Right lobe of liver (tissue), 6 donors: ENCODE measurements at regions not wholly inside any gene's neighbourhood (a gene's known extent, or its start where the extent isn't known, plus 50 kb on each side); places are given as distances from the start of the nearest gene placed in this dataset.

Experiments used
- ATAC-seq, 4 donors: fragments of 200-7000 bp; cut with Tn5 transposase; one replicate each; pipeline ENCODE4 v1.9.1; 2020; ENCODE audit warnings: mild to moderate bottlenecking in 4 of 4, moderate library complexity in 4 of 4
- DNase-seq, 3 donors: peaks; one replicate each; pipeline ENCODE4 v3.0.0-alpha.2; 2020
- H3K27ac ChIP-seq, 3 donors: fragments of 200-600 bp; one replicate each; pipeline ENCODE4 v1.8.0; 2022
- H3K27me3 ChIP-seq, 2 donors: fragments of 200-600 bp; one replicate each; pipeline ENCODE4 v1.8.0; 2022
- H3K36me3 ChIP-seq, 4 donors: fragments of 200-600 bp; sonication (generic) in 1 of 4; one replicate each; pipeline versions ENCODE4 v1.5.1 to v1.8.0; 2017 to 2022; ENCODE audit warnings: control low read depth in 1 of 4
- H3K4me1 ChIP-seq, 4 donors: fragments of 200-600 bp; sonication (generic) in 1 of 4; one replicate each; pipeline versions ENCODE4 v1.5.1 to v1.8.0; 2017 to 2022; ENCODE audit warnings: control low read depth in 1 of 4
- H3K4me3 ChIP-seq, 3 donors: fragments of 200-600 bp; one replicate each; pipeline ENCODE4 v1.8.0; 2022
- H3K9me3 ChIP-seq, 4 donors: fragments of 200-600 bp; sonication (generic) in 1 of 4; one replicate each; pipeline versions ENCODE4 v1.5.1 to v1.8.0; 2017 to 2022; ENCODE audit warnings: control low read depth in 1 of 4
- POLR2A ChIP-seq: fragments of 450-650 bp; IDR thresholded peaks from one replicate; pipeline ENCODE4 v1.6.1; 2017; ENCODE audit warnings: antibody characterized with exemption, mild to moderate bottlenecking
- WGBS: methylation state at CpG from one replicate; pipeline ENCODE4 v1.1.6; 2018; ENCODE audit warnings: low coverage, low lambda C conversion rate; ENCODE audit not compliant: insufficient coverage; ENCODE audit errors: missing lambda C conversion rate; 5-methylcytosine and 5-hydroxymethylcytosine counted together
- intact Hi-C, 2 donors: fragments of 100-400 bp; cut with DNase I; formaldehyde crosslinking; loops; one replicate each; pipeline versions ENCODE4 v1.11.2 to v1.14.1; 2022
- TF ChIP-seq, protein P1 (sequence below), 4 donors: fragments of 200-600 bp in 3 of 4; fragments of 450-650 bp in 1 of 4; IDR thresholded peaks; one replicate each; pipeline versions ENCODE4 v1.5.1 to v1.8.0; 2016 to 2022; ENCODE audit warnings: antibody characterized with exemption in 4 of 4, mild to moderate bottlenecking in 2 of 4
- donor health status: DM: no; HTN: yes; CAD: no.
- donor health status: DM: no; HTN: no; CAD: no.
- donor health status: DM: no; HTN: no; CAD: no.
- donor health status: DM: no; HTN: yes; CAD: no.
- donor health status: DM: no; HTN: yes; CAD: no.

DNA sequence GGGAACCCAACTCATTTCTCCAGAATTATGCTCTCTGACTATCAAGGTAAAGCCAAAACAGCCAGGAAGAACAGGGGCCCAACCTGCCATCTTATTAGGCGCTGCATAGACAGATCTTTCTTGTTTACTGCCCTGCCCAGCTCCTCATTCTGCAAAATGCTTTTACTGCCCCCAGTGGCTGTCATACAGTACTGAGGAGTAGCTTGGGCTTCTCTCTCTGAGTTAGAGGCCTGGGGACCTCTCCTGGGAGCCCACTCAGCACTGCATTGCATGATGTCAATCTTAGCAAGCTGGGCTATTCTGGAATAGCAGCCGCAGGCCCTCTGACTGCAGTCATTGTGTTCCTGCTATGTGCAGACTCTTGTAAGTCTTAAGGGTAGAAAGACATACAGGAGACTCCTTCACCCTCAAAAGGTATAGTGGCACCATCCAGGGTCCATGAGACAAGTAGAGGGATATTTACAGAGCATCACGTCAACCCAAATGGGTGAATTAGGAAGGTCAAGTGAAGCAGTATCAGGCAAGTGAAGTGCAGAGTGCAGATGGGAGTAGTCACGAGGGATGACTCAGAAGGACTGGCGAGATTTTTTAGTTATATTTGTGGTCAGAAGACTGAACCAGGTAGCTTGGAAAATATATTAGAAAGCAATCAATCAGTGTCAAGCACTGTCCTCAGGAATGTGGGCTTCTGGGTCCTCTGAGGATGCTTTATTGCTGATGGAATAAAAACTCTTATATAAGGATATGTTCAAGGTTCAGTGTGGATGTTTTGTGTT lies 294.1 kb upstream of the SFRP2 start:
- peak; percentile 59 to 67 (median 62) for ATAC-seq
- DNase-seq, result no peak
- no peaks in the 10 kb centered on the region for H3K27me3 ChIP-seq
- no peak for TF ChIP-seq POLR2A
- TF ChIP-seq, protein P1, sequence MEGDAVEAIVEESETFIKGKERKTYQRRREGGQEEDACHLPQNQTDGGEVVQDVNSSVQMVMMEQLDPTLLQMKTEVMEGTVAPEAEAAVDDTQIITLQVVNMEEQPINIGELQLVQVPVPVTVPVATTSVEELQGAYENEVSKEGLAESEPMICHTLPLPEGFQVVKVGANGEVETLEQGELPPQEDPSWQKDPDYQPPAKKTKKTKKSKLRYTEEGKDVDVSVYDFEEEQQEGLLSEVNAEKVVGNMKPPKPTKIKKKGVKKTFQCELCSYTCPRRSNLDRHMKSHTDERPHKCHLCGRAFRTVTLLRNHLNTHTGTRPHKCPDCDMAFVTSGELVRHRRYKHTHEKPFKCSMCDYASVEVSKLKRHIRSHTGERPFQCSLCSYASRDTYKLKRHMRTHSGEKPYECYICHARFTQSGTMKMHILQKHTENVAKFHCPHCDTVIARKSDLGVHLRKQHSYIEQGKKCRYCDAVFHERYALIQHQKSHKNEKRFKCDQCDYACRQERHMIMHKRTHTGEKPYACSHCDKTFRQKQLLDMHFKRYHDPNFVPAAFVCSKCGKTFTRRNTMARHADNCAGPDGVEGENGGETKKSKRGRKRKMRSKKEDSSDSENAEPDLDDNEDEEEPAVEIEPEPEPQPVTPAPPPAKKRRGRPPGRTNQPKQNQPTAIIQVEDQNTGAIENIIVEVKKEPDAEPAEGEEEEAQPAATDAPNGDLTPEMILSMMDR (IDR thresholded peaks at IDR 0.05), result peak; percentile 17 to 49 (median 34)
- H3K4me1 ChIP-seq, result no peaks in the 10 kb centered on the region
- H3K9me3 ChIP-seq, result no peaks in the 10 kb centered on the region
- H3K36me3 ChIP-seq, result no peaks in the 10 kb centered on the region
- intact Hi-C loops, result loop anchor here in 1 of 2 donors (5.0 kb wide), 1 partner anchor 301 kb away; no protein-coding TSS in a partner anchor
- H3K27ac ChIP-seq, result no peak overlapping the region
- 70% methylated on average over 5 of the region's 5 CpGs for WGBS
- no peak overlapping the region for H3K4me3 ChIP-seq

DNA sequence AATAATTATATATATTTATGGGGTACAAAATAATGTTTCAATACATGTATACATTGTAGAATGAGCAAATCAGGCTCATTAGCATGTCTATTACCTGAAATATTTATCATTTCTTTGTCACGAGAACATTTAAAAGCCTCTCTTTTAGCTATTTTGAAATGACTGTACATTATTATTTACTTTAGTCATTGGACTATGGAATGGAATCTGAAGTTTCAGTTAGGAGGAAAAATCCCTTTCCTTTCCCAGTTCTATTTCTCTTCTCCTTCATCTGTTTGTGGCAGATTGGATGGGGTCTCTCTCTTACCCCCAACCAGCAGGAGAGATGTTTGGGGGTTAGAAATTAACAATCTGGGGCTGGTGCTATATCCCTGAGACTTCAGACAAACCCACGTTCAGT lies 292.5 kb upstream of the SFRP2 start:
- no peak overlapping the region for H3K27ac ChIP-seq
- no peaks in the 10 kb centered on the region for H3K27me3 ChIP-seq
- TF ChIP-seq, protein P1 (IDR thresholded peaks at IDR 0.05), result no peak
- TF ChIP-seq POLR2A, result no peak
- H3K4me3 ChIP-seq, result no peak overlapping the region
- DNase-seq (no peak), ATAC-seq (peak in 2 of 4 donors; percentile 56 to 65)
- H3K9me3 ChIP-seq, result no peaks in the 10 kb centered on the region
- H3K36me3 ChIP-seq, result no peaks in the 10 kb centered on the region
- intact Hi-C loops, result loop anchor here in 1 of 2 donors (5.0 kb wide), 1 partner anchor 299 kb away; no protein-coding TSS in a partner anchor
- no peaks in the 10 kb centered on the region for H3K4me1 ChIP-seq
- WGBS, result 46% methylated on average over 2 of the region's 2 CpGs

DNA sequence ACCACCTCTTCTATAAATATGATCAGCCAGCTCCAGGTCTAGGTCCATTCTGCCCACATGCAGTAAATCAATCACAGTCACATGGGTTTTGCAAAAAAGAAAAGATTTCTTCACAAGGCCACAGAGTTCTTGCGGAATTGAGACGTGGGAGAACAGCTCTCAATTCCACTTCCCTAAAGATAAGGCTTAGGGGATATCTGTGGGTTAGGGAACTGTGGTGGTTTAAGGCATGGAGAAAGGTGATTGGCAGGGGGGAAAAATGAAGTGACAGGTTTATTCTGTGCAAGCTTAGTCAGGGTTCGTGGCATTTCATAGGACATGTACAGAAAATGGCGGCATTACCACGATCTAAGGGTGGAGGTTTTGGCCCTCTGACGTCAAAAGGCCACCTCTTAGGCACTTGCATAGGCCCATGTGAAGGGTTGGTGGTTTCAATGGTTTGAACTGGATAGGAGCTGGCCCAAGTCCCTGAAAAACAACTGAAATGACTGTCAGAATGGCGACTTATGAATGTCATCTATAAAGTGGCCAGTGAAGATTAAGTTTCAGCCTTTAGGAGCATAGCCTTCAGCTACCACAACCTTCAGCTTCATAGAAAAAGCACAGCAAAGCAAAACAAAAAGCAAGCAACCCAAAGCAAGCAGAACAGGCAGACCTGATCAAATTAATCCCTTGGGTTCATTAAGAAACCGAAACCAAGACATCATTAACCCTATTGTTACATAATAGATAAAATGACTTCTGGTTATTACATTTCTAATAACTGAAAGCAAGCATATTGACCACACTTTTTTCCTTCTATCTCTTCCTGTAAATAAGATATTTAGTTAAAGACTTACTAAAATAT lies 289.8 kb upstream of the SFRP2 start:
- Histone ChIP-seq H3K27ac (no peak overlapping the region), H3K9me3 (no peaks in the 10 kb centered on the region), H3K4me1 (no peaks in the 10 kb centered on the region), H3K27me3 (no peaks in the 10 kb centered on the region), H3K36me3 (no peaks in the 10 kb centered on the region), H3K4me3 (no peak overlapping the region)
- intact Hi-C loops, result no loop called here
- 65% methylated on average over 8 of the region's 8 CpGs for whole genome bisulfite sequencing
- DNase-seq (no peak), ATAC-seq (no peak)
- TF ChIP-seq, protein P1 (IDR thresholded peaks at IDR 0.05), result no peak
- no peak for TF ChIP-seq POLR2A

DNA sequence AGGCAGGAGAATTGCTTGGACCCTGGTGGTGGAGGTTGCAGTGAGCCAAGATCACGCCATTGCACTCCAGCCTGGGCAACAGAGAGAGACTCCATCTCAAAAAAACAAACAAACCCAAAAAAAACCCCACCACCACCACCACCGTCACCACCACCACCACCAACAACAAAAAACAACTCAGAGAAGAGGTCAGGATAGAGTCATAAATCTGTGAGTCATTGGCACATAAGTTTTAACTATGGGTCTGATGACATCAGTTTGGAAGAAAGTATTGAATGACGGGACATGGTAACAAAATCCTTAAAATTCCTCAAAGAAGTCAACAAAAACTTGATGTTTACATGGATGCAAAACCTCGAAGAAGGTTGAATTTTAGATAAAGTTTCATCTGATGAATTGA lies 288.0 kb upstream of the SFRP2 start:
- 68% methylated on average over 4 of the region's 4 CpGs for WGBS
- TF ChIP-seq, protein P1 (IDR thresholded peaks at IDR 0.05), result no peak
- no peak for TF ChIP-seq POLR2A
- no peaks in the 10 kb centered on the region for H3K27me3 ChIP-seq
- H3K27ac ChIP-seq, result no peak overlapping the region
- DNase-seq (no peak), ATAC-seq (no peak)
- no peak overlapping the region for H3K4me3 ChIP-seq
- no peaks in the 10 kb centered on the region for H3K4me1 ChIP-seq
- H3K36me3 ChIP-seq, result no peaks in the 10 kb centered on the region
- intact Hi-C loops, result no loop called here
- no peaks in the 10 kb centered on the region for H3K9me3 ChIP-seq
